ENCODE measurements at regions not wholly inside any gene's neighbourhood (a gene's known extent, or its start where the extent isn't known, plus 50 kb on each side); places are given as distances from the start of the nearest gene placed in this dataset.

GRCh38 chr4:59643682-59644081 lies 1556.4 kb upstream of the ADGRL3 start:
- dilution Hi-C loops (cut with MboI; ENCODE audit: extremely low pct_ligation_motif_present, low sequenced_read_pairs) (no loop called here), intact Hi-C loops (cut with micrococcal nuclease) (no loop called here)
- ChIA-PET POLR2A (no interaction called here), CTCF (no interaction called here)
- Histone ChIP-seq H3K79me2 (ENCODE audit: control insufficient read depth, insufficient read depth, low read length) (no peaks in the 10 kb centered on the region), H4K20me1 (replicated peaks; ENCODE audit: control insufficient read depth, extremely low read depth, insufficient read depth, low read length) (no peaks in the 10 kb centered on the region), H3K27me3 (ENCODE audit: control insufficient read depth in 2 of 2, insufficient read depth in 2 of 2, low read length in 2 of 2) (no peaks in the 10 kb centered on the region), H2AFZ (ENCODE audit: low read depth, low read length) (no peak overlapping the region), H3K4me2 (ENCODE audit: insufficient read depth, low read length) (no peak overlapping the region), H3K9me1 (replicated peaks; ENCODE audit: control insufficient read depth, extremely low read depth, insufficient read depth, low read length) (no peaks in the 10 kb centered on the region), H3K9ac (replicated peaks; ENCODE audit: extremely low read depth, insufficient read depth, low read length) (no peak overlapping the region), H3K36me3 (ENCODE audit: control insufficient read depth in 2 of 2, extremely low read depth in 1 of 2, insufficient read depth in 2 of 2, low read length in 2 of 2) (no peaks in the 10 kb centered on the region), H3K9me3 (replicated peaks; ENCODE audit: control insufficient read depth, insufficient read depth, low read length) (no peaks in the 10 kb centered on the region), H3K27ac (ENCODE audit: insufficient read depth, low read depth, low read length) (no peak overlapping the region), H3K4me1 (ENCODE audit: control insufficient read depth, extremely low read depth, insufficient read depth, low read length) (no peaks in the 10 kb centered on the region), H3K4me3 (replicated peaks in 1 of 3; ENCODE audit: insufficient read depth in 1 of 3, low read depth in 1 of 3, low read length in 3 of 3) (no peak overlapping the region)
- TF ChIP-seq, protein P1, sequence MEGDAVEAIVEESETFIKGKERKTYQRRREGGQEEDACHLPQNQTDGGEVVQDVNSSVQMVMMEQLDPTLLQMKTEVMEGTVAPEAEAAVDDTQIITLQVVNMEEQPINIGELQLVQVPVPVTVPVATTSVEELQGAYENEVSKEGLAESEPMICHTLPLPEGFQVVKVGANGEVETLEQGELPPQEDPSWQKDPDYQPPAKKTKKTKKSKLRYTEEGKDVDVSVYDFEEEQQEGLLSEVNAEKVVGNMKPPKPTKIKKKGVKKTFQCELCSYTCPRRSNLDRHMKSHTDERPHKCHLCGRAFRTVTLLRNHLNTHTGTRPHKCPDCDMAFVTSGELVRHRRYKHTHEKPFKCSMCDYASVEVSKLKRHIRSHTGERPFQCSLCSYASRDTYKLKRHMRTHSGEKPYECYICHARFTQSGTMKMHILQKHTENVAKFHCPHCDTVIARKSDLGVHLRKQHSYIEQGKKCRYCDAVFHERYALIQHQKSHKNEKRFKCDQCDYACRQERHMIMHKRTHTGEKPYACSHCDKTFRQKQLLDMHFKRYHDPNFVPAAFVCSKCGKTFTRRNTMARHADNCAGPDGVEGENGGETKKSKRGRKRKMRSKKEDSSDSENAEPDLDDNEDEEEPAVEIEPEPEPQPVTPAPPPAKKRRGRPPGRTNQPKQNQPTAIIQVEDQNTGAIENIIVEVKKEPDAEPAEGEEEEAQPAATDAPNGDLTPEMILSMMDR (IDR thresholded peaks at IDR 0.05; ENCODE audit: extremely low read depth in 1 of 2, insufficient read depth in 1 of 2, low read depth in 1 of 2, low read length in 2 of 2): no peak
- TF ChIP-seq GATA2 (IDR thresholded peaks at IDR 0.05; ENCODE audit: insufficient read depth, insufficient read length, low read depth, low read length): no peak
- no peak for TF ChIP-seq FOS (IDR thresholded peaks at IDR 0.05; ENCODE audit: borderline replicate concordance, insufficient read depth, low read length)
- no peak for TF ChIP-seq MAX (IDR thresholded peaks at IDR 0.05; ENCODE audit: insufficient read depth, insufficient read length)
- TF ChIP-seq MYC (IDR thresholded peaks at IDR 0.05; ENCODE audit: low read depth, low read length): no peak
- TF ChIP-seq POLR2AphosphoS5 (IDR thresholded peaks at IDR 0.05; ENCODE audit: insufficient read depth, low read depth, low read length): no peak
- TF ChIP-seq EZH2 (IDR thresholded peaks at IDR 0.05; ENCODE audit: borderline replicate concordance, low read depth, low read length, severe bottlenecking): no peak
- no peak for DNase-seq (ENCODE audit: low read depth, low spot score)
- FAIRE-seq: no peak
- no TSS peak for BruUV-seq (replicated peaks)
